ENCODE measurements at regions not wholly inside any gene's neighbourhood (a gene's known extent, or its start where the extent isn't known, plus 50 kb on each side); places are given as distances from the start of the nearest gene placed in this dataset.

DNA sequence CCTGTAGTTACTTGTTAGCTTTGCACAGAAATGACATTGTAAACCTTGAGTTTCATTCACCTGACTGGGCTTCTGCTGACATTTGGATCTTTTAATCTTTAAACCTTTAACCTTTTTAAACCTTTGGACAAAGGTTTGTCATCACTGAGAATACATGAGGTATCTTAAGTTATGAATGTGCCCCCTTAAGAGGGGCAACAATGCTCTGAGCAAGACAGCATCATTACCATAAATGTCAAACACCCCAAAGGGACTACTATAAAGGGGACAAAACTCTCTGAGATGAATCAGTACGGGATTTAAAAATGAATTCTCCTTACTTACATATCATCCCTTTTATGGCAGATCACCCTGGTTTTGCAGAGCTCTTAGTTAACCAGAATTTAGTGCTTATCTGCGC is 203.3 kb downstream of the COG6 start:
- TF ChIP-seq, protein P1, sequence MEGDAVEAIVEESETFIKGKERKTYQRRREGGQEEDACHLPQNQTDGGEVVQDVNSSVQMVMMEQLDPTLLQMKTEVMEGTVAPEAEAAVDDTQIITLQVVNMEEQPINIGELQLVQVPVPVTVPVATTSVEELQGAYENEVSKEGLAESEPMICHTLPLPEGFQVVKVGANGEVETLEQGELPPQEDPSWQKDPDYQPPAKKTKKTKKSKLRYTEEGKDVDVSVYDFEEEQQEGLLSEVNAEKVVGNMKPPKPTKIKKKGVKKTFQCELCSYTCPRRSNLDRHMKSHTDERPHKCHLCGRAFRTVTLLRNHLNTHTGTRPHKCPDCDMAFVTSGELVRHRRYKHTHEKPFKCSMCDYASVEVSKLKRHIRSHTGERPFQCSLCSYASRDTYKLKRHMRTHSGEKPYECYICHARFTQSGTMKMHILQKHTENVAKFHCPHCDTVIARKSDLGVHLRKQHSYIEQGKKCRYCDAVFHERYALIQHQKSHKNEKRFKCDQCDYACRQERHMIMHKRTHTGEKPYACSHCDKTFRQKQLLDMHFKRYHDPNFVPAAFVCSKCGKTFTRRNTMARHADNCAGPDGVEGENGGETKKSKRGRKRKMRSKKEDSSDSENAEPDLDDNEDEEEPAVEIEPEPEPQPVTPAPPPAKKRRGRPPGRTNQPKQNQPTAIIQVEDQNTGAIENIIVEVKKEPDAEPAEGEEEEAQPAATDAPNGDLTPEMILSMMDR (IDR thresholded peaks at IDR 0.05; ENCODE audit: low read depth, low read length, poor library complexity, severe bottlenecking) = no peak
- no peak for TF ChIP-seq EZH2phosphoT487 (IDR thresholded peaks at IDR 0.05; ENCODE audit: borderline replicate concordance, low read length)
